Upper lobe of left lung (tissue), 4 donors: ENCODE measurements at regions not wholly inside any gene's neighbourhood (a gene's known extent, or its start where the extent isn't known, plus 50 kb on each side); places are given as distances from the start of the nearest gene placed in this dataset.

Experiments
- EP300 ChIP-seq, 4 donors: sonication (generic); formaldehyde crosslinking; IDR thresholded peaks; one replicate each; pipeline ENCODE4 v1.5.1; 2017; ENCODE audit warnings: antibody characterized with exemption in 4 of 4, control low read depth in 2 of 4
- POLR2A ChIP-seq, 4 donors: fragments of 450-650 bp; IDR thresholded peaks; one replicate each; pipeline ENCODE4 v1.5.1; 2016 to 2017; ENCODE audit warnings: antibody characterized with exemption in 4 of 4, mild to moderate bottlenecking in 2 of 4
- POLR2AphosphoS5 ChIP-seq, 2 donors: sonication (generic); formaldehyde crosslinking; IDR thresholded peaks; one replicate each; pipeline ENCODE4 v1.5.1; 2017; ENCODE audit warnings: antibody characterized with exemption in 2 of 2
- TF ChIP-seq, protein P1 (sequence below), 6 experiments: fragments of 450-650 bp in 4 of 6; fragments of 200-600 bp in 2 of 6; sonication (generic) in 2 of 6; IDR thresholded peaks; one replicate each; pipeline ENCODE4 v1.5.1; 2016 to 2019; ENCODE audit warnings: antibody characterized with exemption in 6 of 6

DNA sequence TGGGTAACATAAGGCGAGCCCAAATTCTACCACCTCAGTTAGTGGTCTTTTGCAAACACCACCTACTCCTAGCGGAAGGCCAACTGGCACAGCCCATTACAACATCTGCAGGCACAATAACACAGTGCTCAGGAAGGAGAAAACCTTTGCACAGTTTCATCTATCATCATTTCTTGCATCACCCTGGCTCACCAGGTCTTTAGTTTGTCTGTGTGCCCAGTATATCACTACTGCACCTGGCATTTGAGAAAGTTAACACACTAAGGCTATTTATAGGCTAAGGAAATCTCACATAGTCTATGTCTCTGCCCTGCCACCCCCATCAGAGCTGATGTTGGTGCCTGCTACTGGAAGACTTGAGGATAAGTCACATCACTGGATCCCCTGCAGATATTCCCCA lies 484.0 kb downstream of the SATB2 start:
- TF ChIP-seq, protein P1, sequence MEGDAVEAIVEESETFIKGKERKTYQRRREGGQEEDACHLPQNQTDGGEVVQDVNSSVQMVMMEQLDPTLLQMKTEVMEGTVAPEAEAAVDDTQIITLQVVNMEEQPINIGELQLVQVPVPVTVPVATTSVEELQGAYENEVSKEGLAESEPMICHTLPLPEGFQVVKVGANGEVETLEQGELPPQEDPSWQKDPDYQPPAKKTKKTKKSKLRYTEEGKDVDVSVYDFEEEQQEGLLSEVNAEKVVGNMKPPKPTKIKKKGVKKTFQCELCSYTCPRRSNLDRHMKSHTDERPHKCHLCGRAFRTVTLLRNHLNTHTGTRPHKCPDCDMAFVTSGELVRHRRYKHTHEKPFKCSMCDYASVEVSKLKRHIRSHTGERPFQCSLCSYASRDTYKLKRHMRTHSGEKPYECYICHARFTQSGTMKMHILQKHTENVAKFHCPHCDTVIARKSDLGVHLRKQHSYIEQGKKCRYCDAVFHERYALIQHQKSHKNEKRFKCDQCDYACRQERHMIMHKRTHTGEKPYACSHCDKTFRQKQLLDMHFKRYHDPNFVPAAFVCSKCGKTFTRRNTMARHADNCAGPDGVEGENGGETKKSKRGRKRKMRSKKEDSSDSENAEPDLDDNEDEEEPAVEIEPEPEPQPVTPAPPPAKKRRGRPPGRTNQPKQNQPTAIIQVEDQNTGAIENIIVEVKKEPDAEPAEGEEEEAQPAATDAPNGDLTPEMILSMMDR (IDR thresholded peaks at IDR 0.05) = no peak
- no peak for TF ChIP-seq POLR2AphosphoS5 (IDR thresholded peaks at IDR 0.05)
- no peak for TF ChIP-seq POLR2A (IDR thresholded peaks at IDR 0.05)
- no peak for TF ChIP-seq EP300 (IDR thresholded peaks at IDR 0.05)
